NCI-H345 (cell line): ENCODE measurements at regions not wholly inside any gene's neighbourhood (a gene's known extent, or its start where the extent isn't known, plus 50 kb on each side); places are given as distances from the start of the nearest gene placed in this dataset.
"Not testable (repeated sequence)": the region's sequence is repeated elsewhere in the genome, so short reads cannot be mapped to it uniquely, and the experiment has no call there.

Experiments used
- DNase-seq: peaks from one replicate; lab custom pipeline; 2025; lab: John Stamatoyannopoulos, UW

GRCh38 chr13:33659894-33660293 is 158.1 kb upstream of the RFC3 start:
- DNase-seq: no peak

- DNase-seq: no peak
These were observed 155.6 kb upstream of the RFC3 start for GRCh38 chr13:33662392-33662791.

- no peak for DNase-seq
These were observed 152.2 kb upstream of the RFC3 start for GRCh38 chr13:33665626-33666175.

GRCh38 chr13:33671560-33671959 is 146.4 kb upstream of the RFC3 start:
- no peak for DNase-seq

GRCh38 chr13:33672022-33672421 is 145.9 kb upstream of the RFC3 start:
- DNase-seq: not testable (repeated sequence)

- no peak for DNase-seq
These were observed 141.6 kb upstream of the RFC3 start for GRCh38 chr13:33676045-33676989.

GRCh38 chr13:33677215-33677614 is 140.7 kb upstream of the RFC3 start:
- no peak for DNase-seq

GRCh38 chr13:33678084-33678483 is 139.9 kb upstream of the RFC3 start:
- DNase-seq: no peak

GRCh38 chr13:33678906-33679657 is 138.9 kb upstream of the RFC3 start:
- no peak for DNase-seq

GRCh38 chr13:33679658-33680012 is 138.3 kb upstream of the RFC3 start:
- no peak for DNase-seq

- DNase-seq: no peak
These were observed 135.9 kb upstream of the RFC3 start for GRCh38 chr13:33682020-33682564.

- not testable (repeated sequence) for DNase-seq
These were observed 135.3 kb upstream of the RFC3 start for GRCh38 chr13:33682646-33683045.

GRCh38 chr13:33683376-33683775 is 134.6 kb upstream of the RFC3 start:
- DNase-seq: no peak

GRCh38 chr13:33684874-33685273 is 133.1 kb upstream of the RFC3 start:
- no peak for DNase-seq

- no peak for DNase-seq
These were observed 131.0 kb upstream of the RFC3 start for GRCh38 chr13:33686772-33687480.

- no peak for DNase-seq
These were observed 127.6 kb upstream of the RFC3 start for GRCh38 chr13:33690354-33690753.

- no peak for DNase-seq
These were observed 126.0 kb upstream of the RFC3 start for GRCh38 chr13:33691980-33692379.

- no peak for DNase-seq
These were observed 125.4 kb upstream of the RFC3 start for GRCh38 chr13:33692531-33692930.

GRCh38 chr13:33694546-33694945 is 123.4 kb upstream of the RFC3 start:
- DNase-seq: no peak

- DNase-seq: no peak
These were observed 121.4 kb upstream of the RFC3 start for GRCh38 chr13:33696530-33696929.

GRCh38 chr13:33697926-33698325 is 120.0 kb upstream of the RFC3 start:
- DNase-seq: no peak

- DNase-seq: no peak
These were observed 110.5 kb upstream of the RFC3 start for GRCh38 chr13:33707449-33707848.
